H1 (cell line): ENCODE measurements at regions not wholly inside any gene's neighbourhood (a gene's known extent, or its start where the extent isn't known, plus 50 kb on each side); places are given as distances from the start of the nearest gene placed in this dataset.

ENCODE experiments used
- CTCF ChIP-seq, 3 experiments: IDR thresholded peaks; 1 replicate in 2 of 3; 2 replicates in 1 of 3; pipeline versions ENCODE4 v1.5.1 to v1.6.1; 2011; ENCODE audit warnings: low read length in 3 of 3, mild to moderate bottlenecking in 3 of 3, inconsistent platforms in 2 of 3, low read depth in 1 of 3, moderate library complexity in 1 of 3; ENCODE audit not compliant: insufficient read depth in 1 of 3; ENCODE audit errors: control extremely low read depth in 1 of 3
- EGR1 ChIP-seq: IDR thresholded peaks from 2 replicates; pipeline ENCODE4 v1.6.1; 2011; ENCODE audit warnings: low read depth, low read length, borderline replicate concordance
- EZH2 ChIP-seq: fragments of 200-600 bp; sonication (generic); IDR thresholded peaks from 2 replicates; pipeline ENCODE4 v1.7.1; 2012; ENCODE audit warnings: low read depth, mild to moderate bottlenecking, moderate library complexity, low read length, inconsistent platforms; ENCODE audit not compliant: severe bottlenecking
- JUN ChIP-seq: IDR thresholded peaks from 2 replicates; pipeline ENCODE4 v1.6.1; 2011; ENCODE audit warnings: low read depth, mild to moderate bottlenecking, improper control_type of control experiment, low read length
- JUND ChIP-seq: IDR thresholded peaks from 2 replicates; pipeline ENCODE4 v1.6.1; 2011; ENCODE audit warnings: mild to moderate bottlenecking, improper control_type of control experiment, low read length
- MAFK ChIP-seq: IDR thresholded peaks from 2 replicates; pipeline ENCODE4 v1.6.1; 2012; ENCODE audit warnings: low read depth, mild to moderate bottlenecking, improper control_type of control experiment, low read length
- NRF1 ChIP-seq: IDR thresholded peaks from 2 replicates; pipeline ENCODE4 v1.6.1; 2011; ENCODE audit warnings: mild to moderate bottlenecking, low read depth, low read length, improper control_type of control experiment
- POLR2A ChIP-seq, 2 experiments: IDR thresholded peaks; 1 replicate in 1 of 2; 2 replicates in 1 of 2; pipeline ENCODE4 v1.6.1; 2011; ENCODE audit warnings: low read depth in 2 of 2, low read length in 2 of 2, mild to moderate bottlenecking in 2 of 2; ENCODE audit errors: control extremely low read depth in 1 of 2
- RFX5 ChIP-seq: IDR thresholded peaks from 2 replicates; pipeline ENCODE4 v1.6.1; 2011; ENCODE audit warnings: low read depth, low read length, improper control_type of control experiment, borderline replicate concordance
- SUZ12 ChIP-seq: fragments of 200-600 bp; sonication (generic); IDR thresholded peaks from 2 replicates; pipeline ENCODE4 v1.6.1; 2012; ENCODE audit warnings: mild to moderate bottlenecking, inconsistent platforms, low read length, moderate library complexity, mixed read lengths
- TAF1 ChIP-seq: IDR thresholded peaks from 2 replicates; pipeline ENCODE4 v1.6.1; 2011; ENCODE audit warnings: mild to moderate bottlenecking, low read depth, low read length
- TBP ChIP-seq: IDR thresholded peaks from 2 replicates; pipeline ENCODE4 v1.6.1; 2011; ENCODE audit warnings: low read depth, low read length, improper control_type of control experiment
- TF ChIP-seq, protein P1 (sequence below): IDR thresholded peaks from 2 replicates; pipeline ENCODE4 v1.6.1; 2012; ENCODE audit warnings: low read length, inconsistent platforms

DNA sequence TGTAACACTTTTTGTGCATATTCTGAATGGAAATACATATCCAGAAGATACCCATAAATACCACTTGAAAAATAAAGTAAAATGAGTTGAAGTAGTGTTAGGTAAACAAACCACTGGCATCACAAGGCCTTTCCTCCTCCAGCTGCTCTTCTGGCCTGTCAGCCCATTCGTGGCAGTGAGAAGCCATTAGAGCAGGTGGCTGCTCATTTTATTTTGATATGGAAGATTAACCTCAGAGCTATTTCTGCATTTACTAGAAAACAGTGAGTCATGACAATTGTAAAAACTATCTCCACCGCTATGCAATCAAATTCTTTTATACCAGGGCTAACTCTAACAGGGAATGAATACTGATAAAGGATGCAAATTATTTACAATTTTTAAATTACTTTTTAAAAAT is 2898.1 kb downstream of the PCDH9 start:
- TF ChIP-seq MAFK (no peak), JUN (no peak), RFX5 (no peak), EGR1 (no peak), EZH2 (no peak), SUZ12 (no peak), POLR2A (IDR thresholded peaks at IDR 0.05; ENCODE audit: control extremely low read depth in 1 of 2, low read depth in 2 of 2, low read length in 2 of 2) (no peak), CTCF (IDR thresholded peaks at IDR 0.05; ENCODE audit: control extremely low read depth in 1 of 3, insufficient read depth in 1 of 3, low read depth in 1 of 3, low read length in 3 of 3) (no peak), TBP (no peak), NRF1 (no peak), TAF1 (no peak), JUND (no peak)
- TF ChIP-seq, protein P1, sequence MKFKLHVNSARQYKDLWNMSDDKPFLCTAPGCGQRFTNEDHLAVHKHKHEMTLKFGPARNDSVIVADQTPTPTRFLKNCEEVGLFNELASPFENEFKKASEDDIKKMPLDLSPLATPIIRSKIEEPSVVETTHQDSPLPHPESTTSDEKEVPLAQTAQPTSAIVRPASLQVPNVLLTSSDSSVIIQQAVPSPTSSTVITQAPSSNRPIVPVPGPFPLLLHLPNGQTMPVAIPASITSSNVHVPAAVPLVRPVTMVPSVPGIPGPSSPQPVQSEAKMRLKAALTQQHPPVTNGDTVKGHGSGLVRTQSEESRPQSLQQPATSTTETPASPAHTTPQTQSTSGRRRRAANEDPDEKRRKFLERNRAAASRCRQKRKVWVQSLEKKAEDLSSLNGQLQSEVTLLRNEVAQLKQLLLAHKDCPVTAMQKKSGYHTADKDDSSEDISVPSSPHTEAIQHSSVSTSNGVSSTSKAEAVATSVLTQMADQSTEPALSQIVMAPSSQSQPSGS = no peak
